Uterus (tissue), 3 donors: ENCODE measurements at regions not wholly inside any gene's neighbourhood (a gene's known extent, or its start where the extent isn't known, plus 50 kb on each side); places are given as distances from the start of the nearest gene placed in this dataset.

Experiments
- DNase-seq, 2 donors: peaks; one replicate each; pipeline ENCODE4 v3.0.0-alpha.2; 2019 to 2020
- H3K27ac ChIP-seq, 2 donors: fragments of 200-600 bp; sonication (generic); 1 replicate in 1 of 2; 2 replicates in 1 of 2; pipeline ENCODE4 v1.5.1; 2016 to 2018
- H3K27me3 ChIP-seq, 2 donors: fragments of 200-600 bp; sonication (generic); one replicate each; pipeline ENCODE4 v1.5.1; 2018 to 2019; ENCODE audit warnings: control low read depth in 1 of 2
- H3K36me3 ChIP-seq, 2 donors: fragments of 200-600 bp; sonication (generic); one replicate each; pipeline ENCODE4 v1.5.1; 2019; ENCODE audit warnings: control low read depth in 1 of 2
- H3K4me1 ChIP-seq, 2 donors: fragments of 200-600 bp; sonication (generic); one replicate each; pipeline ENCODE4 v1.5.1; 2018 to 2019; ENCODE audit warnings: control low read depth in 1 of 2
- H3K4me3 ChIP-seq, 2 donors: fragments of 200-600 bp; sonication (generic); 1 replicate in 1 of 2; 2 replicates in 1 of 2; pipeline ENCODE4 v1.5.1; 2018 to 2019; ENCODE audit warnings: mild to moderate bottlenecking in 1 of 2
- H3K9me3 ChIP-seq, 2 donors: fragments of 200-600 bp; sonication (generic); one replicate each; pipeline ENCODE4 v1.5.1; 2019; ENCODE audit warnings: control low read depth in 1 of 2
- POLR2A ChIP-seq, 2 donors: fragments of 450-650 bp; IDR thresholded peaks; one replicate each; pipeline ENCODE4 v1.6.1; 2016; ENCODE audit warnings: antibody characterized with exemption in 2 of 2, mild to moderate bottlenecking in 1 of 2, moderate library complexity in 1 of 2
- intact Hi-C: fragments of 100-400 bp; cut with DNase I; formaldehyde crosslinking; loops from one replicate; pipeline ENCODE4 v1.15.1; 2023; ENCODE audit warnings: low total_unique reads
- TF ChIP-seq, protein P1 (sequence below), 4 experiments: fragments of 200-600 bp in 2 of 4; fragments of 450-650 bp in 2 of 4; sonication (generic) in 2 of 4; IDR thresholded peaks; one replicate each; pipeline ENCODE4 v1.5.1; 2016 to 2019; ENCODE audit warnings: antibody characterized with exemption in 4 of 4, mild to moderate bottlenecking in 2 of 4, moderate library complexity in 1 of 4
- donor health status: DM: yes; HTN: yes; CAD: no.

- intact Hi-C loops, result no loop called here
- Histone ChIP-seq H3K9me3 (no peaks in the 10 kb centered on the region), H3K36me3 (no peaks in the 10 kb centered on the region), H3K4me3 (no peak overlapping the region), H3K27me3 (no peaks in the 10 kb centered on the region), H3K27ac (no peak overlapping the region), H3K4me1 (no peaks in the 10 kb centered on the region)
- no peak for DNase-seq
- no peak for TF ChIP-seq POLR2A (IDR thresholded peaks at IDR 0.05)
- TF ChIP-seq, protein P1, sequence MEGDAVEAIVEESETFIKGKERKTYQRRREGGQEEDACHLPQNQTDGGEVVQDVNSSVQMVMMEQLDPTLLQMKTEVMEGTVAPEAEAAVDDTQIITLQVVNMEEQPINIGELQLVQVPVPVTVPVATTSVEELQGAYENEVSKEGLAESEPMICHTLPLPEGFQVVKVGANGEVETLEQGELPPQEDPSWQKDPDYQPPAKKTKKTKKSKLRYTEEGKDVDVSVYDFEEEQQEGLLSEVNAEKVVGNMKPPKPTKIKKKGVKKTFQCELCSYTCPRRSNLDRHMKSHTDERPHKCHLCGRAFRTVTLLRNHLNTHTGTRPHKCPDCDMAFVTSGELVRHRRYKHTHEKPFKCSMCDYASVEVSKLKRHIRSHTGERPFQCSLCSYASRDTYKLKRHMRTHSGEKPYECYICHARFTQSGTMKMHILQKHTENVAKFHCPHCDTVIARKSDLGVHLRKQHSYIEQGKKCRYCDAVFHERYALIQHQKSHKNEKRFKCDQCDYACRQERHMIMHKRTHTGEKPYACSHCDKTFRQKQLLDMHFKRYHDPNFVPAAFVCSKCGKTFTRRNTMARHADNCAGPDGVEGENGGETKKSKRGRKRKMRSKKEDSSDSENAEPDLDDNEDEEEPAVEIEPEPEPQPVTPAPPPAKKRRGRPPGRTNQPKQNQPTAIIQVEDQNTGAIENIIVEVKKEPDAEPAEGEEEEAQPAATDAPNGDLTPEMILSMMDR (IDR thresholded peaks at IDR 0.05), result no peak
Observed at GRCh38 chr3:81967393-81967792, 205.9 kb upstream of the GBE1 start.

DNA sequence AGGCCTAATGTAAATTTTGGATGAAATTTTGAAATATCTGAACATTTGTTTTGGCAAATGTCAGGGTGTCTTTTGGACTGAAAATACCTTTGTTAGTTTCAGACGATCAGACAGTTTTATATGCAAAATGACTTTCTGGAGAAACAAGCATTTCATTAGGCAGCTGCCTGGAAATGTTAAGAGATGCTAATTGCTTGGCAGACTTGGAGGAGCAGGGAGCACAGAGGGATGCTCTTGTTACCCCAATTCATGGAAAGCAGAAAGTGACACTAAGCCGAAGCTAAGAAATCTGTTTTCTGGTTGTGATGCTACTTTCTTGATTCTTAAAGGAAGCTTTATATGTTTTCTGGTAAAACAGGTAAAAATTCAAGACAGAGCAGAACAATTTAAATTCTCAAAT lies 204.3 kb upstream of the GBE1 start:
- intact Hi-C loops, result no loop called here
- no peak for DNase-seq
- no peaks in the 10 kb centered on the region for H3K9me3 ChIP-seq
- TF ChIP-seq, protein P1 (IDR thresholded peaks at IDR 0.05), result no peak
- TF ChIP-seq POLR2A (IDR thresholded peaks at IDR 0.05), result no peak
- H3K27me3 ChIP-seq, result no peaks in the 10 kb centered on the region
- H3K27ac ChIP-seq, result no peak overlapping the region
- H3K36me3 ChIP-seq, result no peaks in the 10 kb centered on the region
- H3K4me1 ChIP-seq, result no peaks in the 10 kb centered on the region
- H3K4me3 ChIP-seq, result no peak overlapping the region

- DNase-seq, result no peak
- Histone ChIP-seq H3K9me3 (no peaks in the 10 kb centered on the region), H3K4me1 (no peaks in the 10 kb centered on the region), H3K36me3 (no peaks in the 10 kb centered on the region), H3K27ac (no peak overlapping the region), H3K4me3 (no peak overlapping the region), H3K27me3 (no peaks in the 10 kb centered on the region)
- TF ChIP-seq, protein P1 (IDR thresholded peaks at IDR 0.05), result no peak
- no peak for TF ChIP-seq POLR2A (IDR thresholded peaks at IDR 0.05)
- intact Hi-C loops, result no loop called here
Observed at GRCh38 chr3:81962396-81962795, 201.0 kb upstream of the GBE1 start.

- TF ChIP-seq, protein P1 (IDR thresholded peaks at IDR 0.05), result no peak
- no peak for TF ChIP-seq POLR2A (IDR thresholded peaks at IDR 0.05)
- H3K9me3 ChIP-seq, result no peaks in the 10 kb centered on the region
- H3K4me3 ChIP-seq, result no peak overlapping the region
- no peak for DNase-seq
- H3K4me1 ChIP-seq, result no peaks in the 10 kb centered on the region
- no peaks in the 10 kb centered on the region for H3K36me3 ChIP-seq
- intact Hi-C loops, result no loop called here
- no peak overlapping the region for H3K27ac ChIP-seq
- no peaks in the 10 kb centered on the region for H3K27me3 ChIP-seq
Observed at GRCh38 chr3:81958972-81959640, 197.7 kb upstream of the GBE1 start.

- intact Hi-C loops, result no loop called here
- H3K9me3 ChIP-seq, result no peaks in the 10 kb centered on the region
- H3K27me3 ChIP-seq, result no peaks in the 10 kb centered on the region
- DNase-seq, result no peak
- no peaks in the 10 kb centered on the region for H3K36me3 ChIP-seq
- no peaks in the 10 kb centered on the region for H3K4me1 ChIP-seq
- H3K4me3 ChIP-seq, result no peak overlapping the region
- H3K27ac ChIP-seq, result no peak overlapping the region
- TF ChIP-seq, protein P1 (IDR thresholded peaks at IDR 0.05), result no peak
- TF ChIP-seq POLR2A (IDR thresholded peaks at IDR 0.05), result no peak
Observed at GRCh38 chr3:81955878-81956277, 194.4 kb upstream of the GBE1 start.
